Keratinocyte (primary cell): ENCODE measurements at regions not wholly inside any gene's neighbourhood (a gene's known extent, or its start where the extent isn't known, plus 50 kb on each side); places are given as distances from the start of the nearest gene placed in this dataset.

ENCODE experiments used
- DNase-seq: peaks from one replicate; pipeline ENCODE4 v3.0.0-alpha.2; 2011; ENCODE audit warnings: low read depth, missing footprints, low spot score
- FAIRE-seq: peaks from 2 replicates; lab custom pipeline; 2011; peaks lifted over from hg19 to GRCh38; lab: Jason Lieb, UNC
- H2AFZ ChIP-seq: 2 replicates; pipeline ENCODE4 v1.6.0; 2012; ENCODE audit warnings: low read length, control low read depth, inconsistent platforms; ENCODE audit not compliant: control insufficient read depth
- H3K27ac ChIP-seq: 2 replicates; pipeline ENCODE4 v1.5.1; 2011; ENCODE audit warnings: low read length; ENCODE audit not compliant: control insufficient read depth, insufficient read depth
- H3K27me3 ChIP-seq: 3 replicates; pipeline ENCODE4 v1.6.0; 2011; ENCODE audit warnings: low read length; ENCODE audit not compliant: control insufficient read depth, insufficient read depth; ENCODE audit errors: extremely low read depth
- H3K36me3 ChIP-seq, 2 experiments: 2 replicates in 1 of 2; 3 replicates in 1 of 2; pipeline ENCODE4 v1.5.1; 2011; ENCODE audit warnings: low read length in 2 of 2, mild to moderate bottlenecking in 1 of 2; ENCODE audit not compliant: control insufficient read depth in 2 of 2, insufficient read depth in 2 of 2; ENCODE audit errors: extremely low read depth in 1 of 2
- H3K4me1 ChIP-seq: 3 replicates; pipeline ENCODE4 v1.5.1; 2011; ENCODE audit warnings: low read length; ENCODE audit not compliant: control insufficient read depth, insufficient read depth; ENCODE audit errors: extremely low read depth
- H3K4me2 ChIP-seq: 3 replicates; pipeline ENCODE4 v1.6.0; 2011; ENCODE audit warnings: low read depth, low read length; ENCODE audit not compliant: control insufficient read depth, insufficient read depth; ENCODE audit errors: extremely low read depth
- H3K4me3 ChIP-seq, 3 experiments: fragments of 200-600 bp in 1 of 3; sonication (generic) in 1 of 3; 2 replicates in 2 of 3; 3 replicates in 1 of 3; pipeline ENCODE4 v1.5.1; 2011 to 2016; ENCODE audit warnings: low read length in 3 of 3, mild to moderate bottlenecking in 3 of 3, control low read depth in 2 of 3, inconsistent platforms in 1 of 3, low read depth in 1 of 3, mixed read lengths in 1 of 3, mixed run types in 1 of 3, moderate library complexity in 1 of 3; ENCODE audit not compliant: control insufficient read depth in 2 of 3, insufficient read depth in 2 of 3; ENCODE audit errors: extremely low read depth in 1 of 3
- H3K79me2 ChIP-seq: 2 replicates; pipeline ENCODE4 v1.6.0; 2012; ENCODE audit warnings: low read length; ENCODE audit not compliant: control insufficient read depth, insufficient read depth
- H3K9ac ChIP-seq: 3 replicates; pipeline ENCODE4 v1.6.0; 2011; ENCODE audit warnings: low read length; ENCODE audit not compliant: control insufficient read depth, insufficient read depth; ENCODE audit errors: extremely low read depth
- H3K9me1 ChIP-seq: 3 replicates; pipeline ENCODE4 v1.6.0; 2011; ENCODE audit warnings: low read length; ENCODE audit not compliant: control insufficient read depth, insufficient read depth; ENCODE audit errors: extremely low read depth
- H3K9me3 ChIP-seq: 2 replicates; pipeline ENCODE4 v1.5.1; 2012; ENCODE audit warnings: low read depth, low read length; ENCODE audit not compliant: control insufficient read depth
- H4K20me1 ChIP-seq: 3 replicates; pipeline ENCODE4 v1.6.0; 2011; ENCODE audit warnings: low read length; ENCODE audit not compliant: control insufficient read depth, insufficient read depth; ENCODE audit errors: extremely low read depth
- CTCF ChIP-seq, 3 experiments: IDR thresholded peaks in 1 of 3; conservative IDR thresholded peaks in 1 of 3; optimal IDR thresholded peaks in 1 of 3; 2 replicates in 2 of 3; 3 replicates in 1 of 3; pipeline versions ENCODE3 to v1.5.1; 2011; ENCODE audit warnings: low read length in 3 of 3, mild to moderate bottlenecking in 3 of 3, moderate library complexity in 2 of 3, control low read depth in 1 of 3, inconsistent platforms in 1 of 3; ENCODE audit not compliant: insufficient read depth in 2 of 3; ENCODE audit errors: extremely low read depth in 1 of 3
- EZH2 ChIP-seq: IDR thresholded peaks from one replicate; pipeline ENCODE4 v1.6.1; 2012; ENCODE audit warnings: inconsistent platforms, mild to moderate bottlenecking, low read length, moderate library complexity
- dilution Hi-C: fragments of 300-500 bp; cut with MboI; formaldehyde crosslinking; loops from one replicate; pipeline ENCODE4 v1.7.0; 2020; ENCODE audit warnings: low sequenced_read_pairs; ENCODE audit not compliant: extremely low pct_ligation_motif_present

- DNase-seq = no peak
- Histone ChIP-seq H3K79me2 (no peaks in the 10 kb centered on the region), H3K9me1 (no peaks in the 10 kb centered on the region), H2AFZ (no peak overlapping the region), H3K4me3 (no peak overlapping the region), H3K36me3 (no peaks in the 10 kb centered on the region), H3K4me2 (no peak overlapping the region), H3K27me3 (no peaks in the 10 kb centered on the region), H3K9ac (no peak overlapping the region), H4K20me1 (no peaks in the 10 kb centered on the region), H3K4me1 (no peaks in the 10 kb centered on the region), H3K9me3 (no peaks in the 10 kb centered on the region), H3K27ac (no peak overlapping the region)
- no peak for TF ChIP-seq CTCF (optimal IDR thresholded peaks at IDR 0.05 in 1 of 3, IDR thresholded peaks at IDR 0.05 in 1 of 3, conservative IDR thresholded peaks at IDR 0.05 in 1 of 3; ENCODE audit: extremely low read depth in 1 of 3, insufficient read depth in 2 of 3, low read length in 3 of 3)
- no peak for TF ChIP-seq EZH2
- no peak for FAIRE-seq
- dilution Hi-C loops = no loop called here
These were observed 205.9 kb downstream of the NSG2 start for GRCh38 chr5:174251305-174252000.

GRCh38 chr5:174252121-174252520 lies 206.6 kb downstream of the NSG2 start:
- no peak overlapping the region for H2AFZ ChIP-seq
- no peaks in the 10 kb centered on the region for H4K20me1 ChIP-seq
- H3K9me1 ChIP-seq = no peaks in the 10 kb centered on the region
- no peak overlapping the region for H3K9ac ChIP-seq
- FAIRE-seq (no peak), DNase-seq (no peak)
- no peak overlapping the region for H3K4me3 ChIP-seq
- H3K79me2 ChIP-seq = no peaks in the 10 kb centered on the region
- TF ChIP-seq CTCF (optimal IDR thresholded peaks at IDR 0.05 in 1 of 3, IDR thresholded peaks at IDR 0.05 in 1 of 3, conservative IDR thresholded peaks at IDR 0.05 in 1 of 3; ENCODE audit: extremely low read depth in 1 of 3, insufficient read depth in 2 of 3, low read length in 3 of 3) (no peak), EZH2 (no peak)
- no peak overlapping the region for H3K27ac ChIP-seq
- H3K27me3 ChIP-seq = no peaks in the 10 kb centered on the region
- no peaks in the 10 kb centered on the region for H3K9me3 ChIP-seq
- dilution Hi-C loops = no loop called here
- H3K4me2 ChIP-seq = no peak overlapping the region
- H3K4me1 ChIP-seq = no peaks in the 10 kb centered on the region
- H3K36me3 ChIP-seq = no peaks in the 10 kb centered on the region
